Caco-2 (cell line): ENCODE measurements at regions not wholly inside any gene's neighbourhood (a gene's known extent, or its start where the extent isn't known, plus 50 kb on each side); places are given as distances from the start of the nearest gene placed in this dataset.

Experiments
- BruUV-seq: library from RNA; stranded (reverse); fragments of 400-500 nt; replicated peaks from 2 replicates; lab custom pipeline; 2021; lab: Mats Ljungman, UMichigan
- CTCF ChIA-PET: fragments of 300-600 bp; sonication (Branson Sonifier 250); formaldehyde crosslinking; loops from one replicate; lab custom pipeline; 2022; ENCODE audit warnings: antibody characterized with exemption; lab: Charles Lee
- POLR2A ChIA-PET: fragments of 300-600 bp; sonication (Branson Sonifier 250); formaldehyde crosslinking; loops from one replicate; lab custom pipeline; 2022; ENCODE audit warnings: antibody characterized with exemption; lab: Charles Lee
- DNase-seq, 2 experiments: peaks; one replicate each; pipeline versions ENCODE4 v3.0.0 to v3.0.0-alpha.2; 2020 to 2022
- H3K27me3 ChIP-seq: replicated peaks from 2 replicates; pipeline ENCODE4 v1.6.0; 2011; ENCODE audit warnings: low read length; ENCODE audit not compliant: control insufficient read depth, insufficient read depth
- H3K36me3 ChIP-seq: 2 replicates; pipeline ENCODE4 v1.5.1; 2011; ENCODE audit warnings: low read length; ENCODE audit not compliant: control insufficient read depth, insufficient read depth
- H3K4me1 ChIP-seq: fragments of 250-450 bp; sonication (Bioruptor Pico); 2 replicates; pipeline ENCODE4 v1.5.1; 2020; ENCODE audit warnings: mild to moderate bottlenecking
- H3K4me3 ChIP-seq: 2 replicates; pipeline ENCODE4 v1.5.1; 2011; ENCODE audit warnings: low read depth, mild to moderate bottlenecking, control low read depth, low read length
- H3K9me3 ChIP-seq: fragments of 250-450 bp; sonication (Bioruptor Pico); 2 replicates; pipeline ENCODE4 v1.5.1; 2020; ENCODE audit warnings: mild to moderate bottlenecking, moderate library complexity
- H3K27ac Mint-ChIP-seq: one replicate; pipeline ENCODE4 v1.8.0; 2022; ENCODE audit warnings: mixed read lengths; ENCODE audit not compliant: unreplicated experiment
- H3K27me3 Mint-ChIP-seq: one replicate; pipeline ENCODE4 v1.8.0; 2022; ENCODE audit warnings: mixed read lengths; ENCODE audit not compliant: insufficient read depth, unreplicated experiment
- H3K36me3 Mint-ChIP-seq: one replicate; pipeline ENCODE4 v1.8.0; 2022; ENCODE audit warnings: mild to moderate bottlenecking, mixed read lengths; ENCODE audit not compliant: insufficient read depth, unreplicated experiment
- H3K4me1 Mint-ChIP-seq: one replicate; pipeline ENCODE4 v1.8.0; 2022; ENCODE audit warnings: low read depth, mixed read lengths; ENCODE audit not compliant: unreplicated experiment
- H3K4me3 Mint-ChIP-seq: one replicate; pipeline ENCODE4 v1.8.0; 2022; ENCODE audit warnings: mild to moderate bottlenecking, moderate library complexity, mixed read lengths; ENCODE audit not compliant: unreplicated experiment
- H3K9me3 Mint-ChIP-seq: one replicate; pipeline ENCODE4 v1.8.0; 2022; ENCODE audit warnings: mixed read lengths; ENCODE audit not compliant: unreplicated experiment
- CTCF ChIP-seq, 2 experiments: fragments of 200-600 bp in 1 of 2; IDR thresholded peaks; 1 replicate in 1 of 2; 2 replicates in 1 of 2; pipeline versions ENCODE4 v1.5.1 to v1.8.0; 2011 to 2022; ENCODE audit warnings: antibody characterized with exemption in 1 of 2, control low read depth in 1 of 2, inconsistent platforms in 1 of 2, low read depth in 1 of 2, low read length in 1 of 2, mild to moderate bottlenecking in 1 of 2, moderate library complexity in 1 of 2; ENCODE audit not compliant: insufficient read depth in 1 of 2, severe bottlenecking in 1 of 2, unreplicated experiment in 1 of 2
- intact Hi-C: fragments of 100-400 bp; cut with micrococcal nuclease; formaldehyde crosslinking; loops from one replicate; pipeline ENCODE4 v1.10.0; 2022; ENCODE audit not compliant: unreplicated experiment

DNA sequence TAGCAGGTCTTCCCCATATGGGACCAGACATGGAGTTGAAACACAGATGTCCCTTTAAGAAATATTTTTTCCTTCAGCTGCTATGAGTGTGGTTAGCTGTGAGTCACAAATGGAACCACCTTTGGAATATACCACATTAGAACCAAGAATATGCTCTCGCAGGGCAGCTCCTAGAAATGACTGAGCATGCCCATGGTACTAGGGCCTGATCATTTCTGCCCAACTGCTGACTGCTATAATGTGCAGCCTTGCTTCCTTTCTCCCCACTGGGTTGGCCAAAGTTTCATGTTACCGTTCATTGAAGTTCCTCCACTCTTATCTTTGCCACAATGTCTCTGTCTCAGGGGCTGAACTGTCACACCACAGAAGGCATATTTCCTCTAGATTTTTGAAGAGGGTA is 1074.6 kb downstream of the FLRT2 start:
- TF ChIP-seq CTCF (IDR thresholded peaks at IDR 0.05; ENCODE audit: insufficient read depth in 1 of 2, low read depth in 1 of 2, low read length in 1 of 2, severe bottlenecking in 1 of 2, unreplicated experiment in 1 of 2) = no peak
- no peaks in the 10 kb centered on the region for H3K4me1 ChIP-seq
- no peaks in the 10 kb centered on the region for H3K9me3 ChIP-seq
- H3K36me3 Mint-ChIP-seq = no peaks in the 10 kb centered on the region
- POLR2A ChIA-PET = no interaction called here
- no peaks in the 10 kb centered on the region for H3K27me3 Mint-ChIP-seq
- H3K36me3 ChIP-seq = no peaks in the 10 kb centered on the region
- no peaks in the 10 kb centered on the region for H3K9me3 Mint-ChIP-seq
- no peak for DNase-seq
- no peaks in the 10 kb centered on the region for H3K4me1 Mint-ChIP-seq
- H3K4me3 Mint-ChIP-seq = no peak overlapping the region
- H3K4me3 ChIP-seq = no peak overlapping the region
- no TSS peak for BruUV-seq
- intact Hi-C loops = no loop called here
- H3K27me3 ChIP-seq = no peaks in the 10 kb centered on the region
- CTCF ChIA-PET = no interaction called here
- H3K27ac Mint-ChIP-seq = no peak overlapping the region

DNA sequence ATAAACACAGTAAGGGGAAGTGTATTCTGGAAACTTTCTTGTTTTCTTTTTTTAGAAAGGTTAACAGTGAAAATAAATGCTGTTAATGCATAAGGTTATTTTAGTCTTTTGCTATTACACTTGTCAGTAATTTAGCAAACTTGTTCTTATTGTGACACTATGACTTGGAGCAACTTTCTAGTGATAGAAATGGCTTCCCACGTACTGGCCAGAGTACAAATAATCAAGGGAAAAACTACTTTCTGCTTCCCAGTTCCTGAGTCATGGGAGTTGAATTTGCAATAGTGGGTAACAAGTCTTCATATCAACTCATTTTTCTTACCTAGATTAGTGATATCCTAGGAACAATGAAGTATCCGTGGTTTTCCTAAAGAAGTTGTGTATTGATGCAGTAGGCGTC is 1072.3 kb downstream of the FLRT2 start:
- no TSS peak for BruUV-seq
- no peaks in the 10 kb centered on the region for H3K36me3 ChIP-seq
- H3K27ac Mint-ChIP-seq = no peak overlapping the region
- no peaks in the 10 kb centered on the region for H3K9me3 ChIP-seq
- TF ChIP-seq CTCF (IDR thresholded peaks at IDR 0.05; ENCODE audit: insufficient read depth in 1 of 2, low read depth in 1 of 2, low read length in 1 of 2, severe bottlenecking in 1 of 2, unreplicated experiment in 1 of 2) = no peak
- H3K9me3 Mint-ChIP-seq = no peaks in the 10 kb centered on the region
- no peaks in the 10 kb centered on the region for H3K27me3 Mint-ChIP-seq
- no peak for DNase-seq
- no peaks in the 10 kb centered on the region for H3K36me3 Mint-ChIP-seq
- ChIA-PET POLR2A (no interaction called here), CTCF (no interaction called here)
- no peaks in the 10 kb centered on the region for H3K4me1 ChIP-seq
- intact Hi-C loops = no loop called here
- no peak overlapping the region for H3K4me3 ChIP-seq
- H3K27me3 ChIP-seq = no peaks in the 10 kb centered on the region
- H3K4me3 Mint-ChIP-seq = no peak overlapping the region
- H3K4me1 Mint-ChIP-seq = no peaks in the 10 kb centered on the region

DNA sequence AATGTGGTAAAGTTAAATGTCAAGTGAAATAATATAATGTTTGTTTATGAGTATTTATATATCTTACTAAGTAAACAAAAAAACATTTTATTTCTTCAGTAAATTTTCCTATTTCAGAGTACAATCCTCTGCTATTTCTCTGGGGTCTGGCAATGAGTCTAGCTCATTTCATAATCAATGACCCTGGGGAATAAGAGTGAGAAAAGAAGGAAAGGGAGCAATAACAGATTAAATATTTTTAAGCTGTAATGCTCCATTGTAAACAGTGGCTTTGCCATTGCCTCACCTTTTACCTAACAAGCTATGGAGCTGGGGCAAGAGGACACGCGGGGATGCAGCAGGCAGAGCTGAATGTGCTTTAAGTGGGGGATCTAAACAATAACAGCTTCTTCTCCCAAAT is 1071.9 kb downstream of the FLRT2 start:
- Mint-ChIP-seq H3K27me3 (no peaks in the 10 kb centered on the region), H3K27ac (no peak overlapping the region), H3K9me3 (no peaks in the 10 kb centered on the region), H3K4me1 (no peaks in the 10 kb centered on the region), H3K36me3 (no peaks in the 10 kb centered on the region), H3K4me3 (no peak overlapping the region)
- no peaks in the 10 kb centered on the region for H3K36me3 ChIP-seq
- intact Hi-C loops = no loop called here
- H3K4me1 ChIP-seq = no peaks in the 10 kb centered on the region
- no peaks in the 10 kb centered on the region for H3K9me3 ChIP-seq
- CTCF ChIA-PET = no interaction called here
- H3K4me3 ChIP-seq = no peak overlapping the region
- no peak for DNase-seq
- POLR2A ChIA-PET = no interaction called here
- no peaks in the 10 kb centered on the region for H3K27me3 ChIP-seq
- no peak for TF ChIP-seq CTCF (IDR thresholded peaks at IDR 0.05; ENCODE audit: insufficient read depth in 1 of 2, low read depth in 1 of 2, low read length in 1 of 2, severe bottlenecking in 1 of 2, unreplicated experiment in 1 of 2)
- BruUV-seq = no TSS peak
